ENCODE measurements at regions not wholly inside any gene's neighbourhood (a gene's known extent, or its start where the extent isn't known, plus 50 kb on each side); places are given as distances from the start of the nearest gene placed in this dataset.
"Not testable (repeated sequence)": the region's sequence is repeated elsewhere in the genome, so short reads cannot be mapped to it uniquely, and the experiment has no call there.

DNA sequence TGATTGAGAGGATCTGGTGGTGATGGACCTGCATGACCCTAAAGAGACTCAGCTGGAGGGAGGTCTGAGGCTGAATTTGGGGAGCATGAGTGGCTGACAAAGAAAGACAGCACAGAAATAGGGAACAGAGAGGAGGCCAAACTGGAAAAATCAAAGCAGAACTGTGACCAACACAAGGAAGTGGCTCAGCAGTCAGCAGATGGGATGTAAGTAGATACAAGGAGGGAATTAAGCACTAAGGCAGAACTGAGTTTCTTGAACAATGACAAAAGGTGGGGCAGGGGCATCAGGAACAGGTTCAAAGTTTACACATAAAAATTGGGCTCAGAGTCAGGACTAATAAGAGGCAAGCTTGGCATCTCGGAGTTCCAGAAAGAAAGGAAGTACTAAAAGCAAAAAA is 144.3 kb upstream of the KLF3 start:
- no peak for DNase-seq (ENCODE audit: low read depth)

- DNase-seq (ENCODE audit: low read depth), result no peak
Measured at GRCh38 chr4:38523054-38523453, 140.9 kb upstream of the KLF3 start.

GRCh38 chr4:38523524-38524448 is 140.2 kb upstream of the KLF3 start:
- DNase-seq (ENCODE audit: low read depth), result peak; percentile 20

- DNase-seq (ENCODE audit: low read depth), result no peak
Measured at GRCh38 chr4:38526412-38526811, 137.6 kb upstream of the KLF3 start.

DNA sequence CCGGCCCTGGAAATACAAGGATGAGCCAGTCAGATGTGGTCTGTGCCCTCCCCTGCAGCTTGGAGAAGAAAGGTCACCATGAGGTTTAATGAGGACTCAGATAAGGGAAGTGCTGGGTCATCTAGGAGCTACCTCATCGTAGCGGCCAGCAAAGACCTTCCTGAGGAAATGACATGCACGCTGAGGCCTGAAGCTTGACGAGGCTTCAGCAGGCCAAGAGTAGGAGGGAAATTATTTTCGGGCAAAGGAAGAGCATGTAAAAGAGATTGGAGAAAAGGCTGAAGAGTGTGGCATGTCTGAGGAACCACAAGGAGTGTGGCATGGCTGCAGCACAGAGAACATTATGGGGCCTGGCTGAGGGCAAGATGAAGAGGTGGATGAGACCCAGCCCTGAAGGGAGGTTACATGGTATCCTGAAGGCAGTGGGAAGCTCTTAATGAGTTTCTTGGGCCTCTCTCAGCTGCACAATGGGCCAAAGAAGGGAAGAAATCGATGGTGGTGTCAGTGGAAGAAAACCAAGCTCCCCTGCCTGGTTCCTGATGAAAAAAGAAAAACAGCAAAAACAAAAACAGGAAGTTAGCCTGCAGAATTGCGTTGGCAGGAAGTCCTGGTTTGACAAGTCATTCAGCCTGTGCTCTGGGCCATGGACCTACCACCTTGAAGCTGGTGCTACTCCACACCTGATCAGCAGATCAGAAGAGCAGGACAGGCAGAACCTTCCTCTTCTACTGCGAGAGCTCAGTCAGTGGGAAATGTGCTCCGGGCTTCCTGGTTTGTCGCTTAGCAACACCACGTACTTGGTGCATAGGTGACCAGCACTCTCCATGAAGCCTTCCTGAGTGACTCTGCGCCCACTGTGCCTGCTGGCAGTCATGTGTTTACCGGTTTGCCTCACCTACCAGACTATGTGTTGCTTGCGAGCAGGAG is 134.5 kb upstream of the KLF3 start:
- DNase-seq (ENCODE audit: low read depth), result peak; percentile 40

DNA sequence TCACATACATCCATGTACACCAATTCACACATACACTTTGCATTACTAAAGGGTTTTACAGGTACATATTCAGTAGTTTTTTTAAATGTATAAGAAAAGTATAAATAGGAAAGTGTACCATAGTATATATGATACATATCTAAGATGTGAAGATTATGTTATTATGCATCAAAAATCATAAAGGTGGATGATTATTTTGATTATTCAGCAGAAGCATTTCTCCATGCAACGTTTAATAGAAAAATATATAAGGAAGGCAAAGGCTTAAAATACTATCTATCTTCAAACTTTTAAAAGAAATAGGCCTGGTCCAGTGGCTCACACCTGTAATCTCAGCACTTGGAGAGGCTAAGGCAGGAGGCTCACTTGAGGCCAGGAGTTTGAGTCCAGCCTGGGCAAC is 133.5 kb upstream of the KLF3 start:
- no peak for DNase-seq (ENCODE audit: low read depth)

DNA sequence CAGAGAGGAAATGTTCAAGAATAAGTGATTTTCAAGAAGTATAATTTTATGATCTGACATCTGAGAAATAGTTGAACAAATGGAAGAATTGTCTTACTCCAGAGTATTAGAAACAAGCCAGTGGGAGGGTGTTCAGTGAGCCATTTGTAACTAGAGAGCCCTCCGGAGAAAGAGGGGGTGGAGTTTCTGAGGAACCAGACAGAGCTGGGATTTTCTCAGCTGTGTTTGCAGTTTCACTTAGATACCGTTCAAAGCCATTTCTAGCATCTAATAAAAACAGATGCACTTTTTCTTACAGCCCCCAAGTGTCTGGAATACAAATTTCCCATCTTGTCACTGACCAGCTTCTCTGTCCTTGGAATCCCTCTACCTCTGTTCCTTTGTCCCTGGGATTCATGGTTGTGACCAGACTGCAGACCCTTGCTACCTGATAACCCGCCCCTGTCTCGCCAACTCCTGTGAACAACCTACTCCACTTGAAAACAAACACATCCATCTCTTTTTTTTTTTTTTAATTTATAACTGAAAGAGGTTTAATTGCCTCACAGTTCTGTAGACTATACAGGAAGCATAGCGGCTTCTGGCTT is 132.8 kb upstream of the KLF3 start:
- DNase-seq (ENCODE audit: low read depth), result no peak

- no peak for DNase-seq (ENCODE audit: low read depth)
Measured at GRCh38 chr4:38532908-38533499, 131.0 kb upstream of the KLF3 start.

DNA sequence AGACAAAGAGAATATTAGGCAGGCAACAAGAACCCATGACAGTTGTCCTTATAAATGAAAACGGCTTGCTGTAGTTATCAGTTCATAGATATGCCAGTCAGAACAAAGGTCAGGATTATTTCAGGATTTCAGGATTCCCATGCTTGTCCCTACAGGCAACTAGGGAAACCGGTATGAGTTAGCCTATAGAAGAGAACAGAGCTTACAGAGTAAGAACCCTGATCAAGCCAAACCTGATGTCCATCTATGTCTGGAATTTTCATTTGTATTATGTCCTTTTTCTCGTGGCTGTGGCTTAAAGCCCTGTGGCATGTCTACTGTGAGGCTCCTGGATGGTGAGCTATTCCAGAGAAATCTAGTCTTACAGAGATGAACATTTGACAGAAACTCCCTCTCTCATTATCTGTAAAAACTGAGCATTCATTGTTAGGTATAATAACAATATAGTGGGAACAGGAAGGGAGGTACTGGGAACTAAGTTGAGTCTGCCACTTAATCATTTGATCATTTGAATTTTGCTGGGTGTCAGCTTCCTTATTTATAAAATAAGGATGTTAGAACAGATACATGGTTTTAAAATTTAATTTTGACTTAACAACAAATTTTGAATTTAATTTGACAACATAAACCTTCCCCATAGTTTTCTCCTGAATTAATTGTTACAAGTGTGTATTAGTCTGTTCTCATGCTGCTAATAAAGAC is 129.5 kb upstream of the KLF3 start:
- no peak for DNase-seq (ENCODE audit: low read depth)

GRCh38 chr4:38535071-38535470 is 128.9 kb upstream of the KLF3 start:
- not testable (repeated sequence) for DNase-seq (ENCODE audit: low read depth)

GRCh38 chr4:38535717-38536116 is 128.3 kb upstream of the KLF3 start:
- no peak for DNase-seq (ENCODE audit: low read depth)

GRCh38 chr4:38536716-38537115 is 127.3 kb upstream of the KLF3 start:
- no peak for DNase-seq (ENCODE audit: low read depth)

- DNase-seq (ENCODE audit: low read depth), result no peak
Measured at GRCh38 chr4:38537666-38538065, 126.3 kb upstream of the KLF3 start.

DNA sequence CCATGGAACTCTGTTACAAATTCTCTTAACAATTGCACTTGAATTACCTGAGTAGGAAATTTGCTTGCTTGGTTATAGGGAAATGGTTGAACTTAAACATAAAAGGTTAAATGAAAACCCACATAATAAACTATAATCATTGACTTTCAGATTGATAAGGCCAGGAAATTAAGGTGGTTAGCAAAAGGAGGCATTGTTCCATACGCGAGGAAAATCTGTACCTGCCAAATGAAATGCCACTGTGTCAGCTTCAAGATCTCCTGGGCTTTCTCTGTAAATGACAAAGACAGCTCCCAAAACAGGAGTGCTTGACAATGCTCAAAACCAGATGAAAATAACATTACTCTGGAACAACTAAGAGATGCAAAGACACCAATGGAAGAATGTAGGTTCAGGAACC is 125.5 kb upstream of the KLF3 start:
- no peak for DNase-seq (ENCODE audit: low read depth)

DNA sequence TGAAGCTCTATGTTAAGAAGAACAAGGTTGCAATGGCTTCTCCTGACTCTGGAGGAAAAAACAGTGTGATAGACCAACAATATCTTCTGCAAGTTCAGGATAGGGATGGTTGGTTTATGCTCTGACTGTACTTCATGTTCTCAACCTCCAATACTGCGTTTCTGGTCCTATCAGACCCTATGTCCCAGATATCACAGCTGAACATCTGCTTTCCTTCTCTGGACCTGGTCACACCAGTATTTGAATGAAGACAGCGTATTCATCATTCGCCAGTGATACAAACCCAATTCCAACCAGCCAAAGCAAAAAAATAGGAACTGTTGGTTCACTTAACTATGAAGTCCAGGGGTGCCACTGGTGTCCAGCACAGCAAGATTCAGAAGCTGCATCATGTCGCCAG is 124.5 kb upstream of the KLF3 start:
- no peak for DNase-seq (ENCODE audit: low read depth)

- DNase-seq (ENCODE audit: low read depth), result no peak
Measured at GRCh38 chr4:38547052-38547451, 116.9 kb upstream of the KLF3 start.

DNA sequence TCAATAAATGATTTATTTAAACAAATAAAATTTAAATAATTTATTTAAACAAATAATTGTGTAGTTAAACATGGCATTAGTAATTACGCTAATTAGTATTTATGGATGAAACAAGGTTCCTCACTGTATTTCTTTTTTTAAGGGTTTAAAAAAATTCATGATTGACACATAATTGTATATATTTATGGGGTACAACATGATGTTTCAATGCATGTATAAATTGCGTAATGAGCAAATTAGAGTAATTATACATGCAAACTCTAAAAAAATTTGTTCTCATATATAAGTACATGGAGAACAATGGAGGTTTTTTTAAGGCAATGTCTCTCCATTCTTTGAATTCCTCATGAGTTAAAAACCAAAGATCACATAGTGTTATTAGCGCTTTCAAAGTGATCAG is 115.7 kb upstream of the KLF3 start:
- DNase-seq (ENCODE audit: low read depth), result no peak

GRCh38 chr4:38559374-38559773 is 104.6 kb upstream of the KLF3 start:
- no peak for DNase-seq (ENCODE audit: low read depth)

DNA sequence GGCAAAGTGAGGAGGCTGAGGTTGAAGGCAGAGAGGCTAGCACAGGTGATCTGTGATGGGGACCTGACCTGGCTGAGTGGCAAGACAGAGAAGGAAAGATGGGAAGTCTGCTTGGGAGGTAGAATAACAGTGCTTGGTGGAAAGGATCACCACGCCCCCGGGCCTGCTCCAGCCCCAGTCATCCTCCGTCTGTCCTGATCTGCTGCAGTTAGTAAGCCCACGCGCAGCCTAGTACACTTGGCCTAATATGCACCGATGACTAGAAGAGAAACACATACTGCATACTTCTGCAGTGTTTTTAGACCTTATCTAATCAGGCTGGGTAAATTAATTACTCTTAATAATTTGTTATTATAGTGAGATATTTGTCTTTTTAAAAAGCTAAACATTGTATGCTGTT is 103.7 kb upstream of the KLF3 start:
- no peak for DNase-seq (ENCODE audit: low read depth)

DNA sequence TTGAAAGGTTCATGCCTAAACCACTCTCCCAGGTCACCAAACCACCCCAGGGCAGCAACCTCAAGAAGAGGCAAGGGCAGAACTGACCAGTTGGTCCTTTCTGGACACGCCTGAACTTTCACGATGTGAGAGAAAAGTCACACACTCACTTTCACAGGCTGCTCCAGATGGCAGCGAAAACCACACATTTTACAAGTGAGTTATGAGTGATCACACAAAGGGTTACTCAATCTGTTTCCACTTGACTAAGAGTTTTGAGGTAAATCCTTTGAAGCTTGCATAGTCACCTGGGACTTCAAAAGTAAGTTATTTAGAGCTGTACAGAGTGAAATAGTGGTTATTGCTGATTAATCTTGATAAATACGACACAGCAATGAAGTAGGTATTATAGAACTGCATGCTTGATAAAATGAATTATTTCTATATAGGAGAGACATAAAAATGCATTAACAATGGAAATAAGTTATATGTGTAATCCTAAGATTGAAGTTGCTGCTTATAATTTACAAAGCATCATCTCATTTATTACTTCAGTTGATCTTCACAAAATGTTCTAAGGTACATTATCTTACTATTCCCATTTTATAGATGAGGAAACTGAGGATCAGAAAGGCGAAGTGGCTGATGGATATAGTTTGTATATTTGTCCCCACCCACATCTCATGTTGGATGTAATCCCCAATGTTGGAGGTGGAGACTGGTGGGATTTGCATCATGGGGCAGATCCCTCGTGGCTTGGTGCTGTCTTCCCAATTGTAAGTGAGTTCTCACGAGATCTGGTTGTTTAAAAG is 103.0 kb upstream of the KLF3 start:
- DNase-seq (ENCODE audit: low read depth), result no peak

GRCh38 chr4:38562751-38563198 is 101.2 kb upstream of the KLF3 start:
- no peak for DNase-seq (ENCODE audit: low read depth)
